ENCODE measurements at regions not wholly inside any gene's neighbourhood (a gene's known extent, or its start where the extent isn't known, plus 50 kb on each side); places are given as distances from the start of the nearest gene placed in this dataset.
A peak's percentile ranks its signal among the peaks of the same experiment; 100 is the strongest.

DNA sequence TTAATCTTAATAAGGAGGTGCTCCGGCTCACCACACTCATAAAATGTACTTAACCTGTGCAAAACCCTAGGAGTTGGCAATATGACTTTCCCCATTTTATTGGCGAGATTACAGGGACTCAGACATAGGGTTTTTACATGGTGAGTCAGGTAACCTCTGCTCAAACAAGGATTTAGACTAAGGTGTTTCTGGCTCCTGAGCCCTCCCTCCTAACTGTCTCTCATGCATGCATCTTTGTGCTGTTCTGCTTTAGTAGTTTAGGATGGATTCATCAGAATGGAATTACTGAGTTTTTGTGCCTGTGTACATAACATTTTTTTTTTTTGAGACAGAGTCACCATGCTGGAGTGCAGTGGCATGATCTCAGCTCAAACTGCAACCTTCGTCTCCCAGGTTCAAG is 993.3 kb upstream of the TMEM132C start:
- Histone ChIP-seq H3K4me2 (ENCODE audit: insufficient read depth, low read length) (peak overlapping the region; percentile 46), H3K27ac (ENCODE audit: low read depth, low read length) (peak overlapping the region; percentile 95), H2AFZ (ENCODE audit: low read length) (no peak overlapping the region), H3K4me3 (ENCODE audit: insufficient read depth, low read length) (no peak overlapping the region), H3K79me2 (ENCODE audit: insufficient read depth, low read length) (no peaks in the 10 kb centered on the region), H4K20me1 (ENCODE audit: insufficient read depth, low read length) (no peaks in the 10 kb centered on the region), H3K4me1 (ENCODE audit: insufficient read depth, low read length) (peaks cover 32% of the 10 kb centered on the region), H3K36me3 (ENCODE audit: insufficient read depth, low read length) (no peaks in the 10 kb centered on the region), H3K9me3 (ENCODE audit: low read depth, low read length) (no peaks in the 10 kb centered on the region), H3K27me3 (ENCODE audit: insufficient read depth, low read length) (no peaks in the 10 kb centered on the region)
- TF ChIP-seq, protein P1, sequence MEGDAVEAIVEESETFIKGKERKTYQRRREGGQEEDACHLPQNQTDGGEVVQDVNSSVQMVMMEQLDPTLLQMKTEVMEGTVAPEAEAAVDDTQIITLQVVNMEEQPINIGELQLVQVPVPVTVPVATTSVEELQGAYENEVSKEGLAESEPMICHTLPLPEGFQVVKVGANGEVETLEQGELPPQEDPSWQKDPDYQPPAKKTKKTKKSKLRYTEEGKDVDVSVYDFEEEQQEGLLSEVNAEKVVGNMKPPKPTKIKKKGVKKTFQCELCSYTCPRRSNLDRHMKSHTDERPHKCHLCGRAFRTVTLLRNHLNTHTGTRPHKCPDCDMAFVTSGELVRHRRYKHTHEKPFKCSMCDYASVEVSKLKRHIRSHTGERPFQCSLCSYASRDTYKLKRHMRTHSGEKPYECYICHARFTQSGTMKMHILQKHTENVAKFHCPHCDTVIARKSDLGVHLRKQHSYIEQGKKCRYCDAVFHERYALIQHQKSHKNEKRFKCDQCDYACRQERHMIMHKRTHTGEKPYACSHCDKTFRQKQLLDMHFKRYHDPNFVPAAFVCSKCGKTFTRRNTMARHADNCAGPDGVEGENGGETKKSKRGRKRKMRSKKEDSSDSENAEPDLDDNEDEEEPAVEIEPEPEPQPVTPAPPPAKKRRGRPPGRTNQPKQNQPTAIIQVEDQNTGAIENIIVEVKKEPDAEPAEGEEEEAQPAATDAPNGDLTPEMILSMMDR (IDR thresholded peaks at IDR 0.05; ENCODE audit: extremely low read depth, low read depth, low read length), result no peak
- no peak for DNase-seq (ENCODE audit: insufficient read length, low spot score, missing footprints)

DNA sequence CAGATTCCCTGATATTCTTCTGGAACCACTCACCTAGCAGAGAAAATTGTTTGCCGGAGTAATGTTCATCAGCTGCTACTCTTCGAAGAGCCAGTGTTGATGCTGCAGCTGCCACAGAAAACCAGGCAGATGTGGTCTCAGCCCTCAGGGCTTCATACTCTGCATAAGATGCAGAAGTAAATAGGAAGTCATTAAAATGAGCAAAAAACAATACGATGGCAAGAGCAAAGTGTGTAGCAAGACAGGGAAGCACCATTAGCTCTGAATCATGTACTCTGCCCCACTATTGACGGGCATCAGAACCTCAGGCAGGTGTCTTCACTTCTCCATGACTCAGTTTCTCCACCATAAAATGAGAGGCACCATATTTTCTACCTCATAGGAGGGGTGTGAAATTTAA is 991.6 kb upstream of the TMEM132C start:
- no peak for DNase-seq (ENCODE audit: insufficient read length, low spot score, missing footprints)
- no peaks in the 10 kb centered on the region for H3K9me3 ChIP-seq (ENCODE audit: low read depth, low read length)
- no peaks in the 10 kb centered on the region for H3K36me3 ChIP-seq (ENCODE audit: insufficient read depth, low read length)
- H3K4me2 ChIP-seq (ENCODE audit: insufficient read depth, low read length), result no peak overlapping the region
- H2AFZ ChIP-seq (ENCODE audit: low read length), result no peak overlapping the region
- H3K79me2 ChIP-seq (ENCODE audit: insufficient read depth, low read length), result no peaks in the 10 kb centered on the region
- no peak overlapping the region for H3K27ac ChIP-seq (ENCODE audit: low read depth, low read length)
- no peaks in the 10 kb centered on the region for H4K20me1 ChIP-seq (ENCODE audit: insufficient read depth, low read length)
- no peak overlapping the region for H3K4me3 ChIP-seq (ENCODE audit: insufficient read depth, low read length)
- TF ChIP-seq, protein P1 (IDR thresholded peaks at IDR 0.05; ENCODE audit: extremely low read depth, low read depth, low read length), result no peak
- H3K4me1 ChIP-seq (ENCODE audit: insufficient read depth, low read length), result peaks cover 35% of the 10 kb centered on the region
- no peaks in the 10 kb centered on the region for H3K27me3 ChIP-seq (ENCODE audit: insufficient read depth, low read length)

DNA sequence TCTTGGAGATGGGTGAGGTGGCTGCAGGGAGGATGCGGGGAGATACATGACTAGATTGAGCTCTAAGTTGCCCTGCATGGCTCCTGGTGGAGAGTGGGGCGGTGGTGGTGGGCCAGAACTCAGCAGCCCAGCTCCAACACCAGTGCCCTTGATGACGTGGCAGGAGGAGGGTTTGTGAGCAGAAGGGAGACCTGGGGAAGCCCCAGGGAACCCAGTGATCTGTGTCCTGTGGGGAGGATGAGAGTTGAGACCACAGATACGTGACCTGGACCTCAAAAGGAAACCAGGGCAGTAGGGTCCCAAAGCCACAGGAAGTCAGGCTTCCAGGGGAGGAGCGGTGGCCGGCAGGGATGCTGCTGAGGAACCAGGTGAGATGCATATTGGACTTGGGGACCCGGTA is 989.1 kb upstream of the TMEM132C start:
- TF ChIP-seq, protein P1 (IDR thresholded peaks at IDR 0.05; ENCODE audit: extremely low read depth, low read depth, low read length), result no peak
- Histone ChIP-seq H3K36me3 (ENCODE audit: insufficient read depth, low read length) (no peaks in the 10 kb centered on the region), H3K27me3 (ENCODE audit: insufficient read depth, low read length) (no peaks in the 10 kb centered on the region), H3K27ac (ENCODE audit: low read depth, low read length) (peak overlapping the region; percentile 64), H2AFZ (ENCODE audit: low read length) (no peak overlapping the region), H4K20me1 (ENCODE audit: insufficient read depth, low read length) (no peaks in the 10 kb centered on the region), H3K4me1 (ENCODE audit: insufficient read depth, low read length) (peaks cover 20% of the 10 kb centered on the region), H3K9me3 (ENCODE audit: low read depth, low read length) (no peaks in the 10 kb centered on the region), H3K79me2 (ENCODE audit: insufficient read depth, low read length) (no peaks in the 10 kb centered on the region), H3K4me3 (ENCODE audit: insufficient read depth, low read length) (no peak overlapping the region), H3K4me2 (ENCODE audit: insufficient read depth, low read length) (no peak overlapping the region)
- DNase-seq (ENCODE audit: insufficient read length, low spot score, missing footprints), result no peak

DNA sequence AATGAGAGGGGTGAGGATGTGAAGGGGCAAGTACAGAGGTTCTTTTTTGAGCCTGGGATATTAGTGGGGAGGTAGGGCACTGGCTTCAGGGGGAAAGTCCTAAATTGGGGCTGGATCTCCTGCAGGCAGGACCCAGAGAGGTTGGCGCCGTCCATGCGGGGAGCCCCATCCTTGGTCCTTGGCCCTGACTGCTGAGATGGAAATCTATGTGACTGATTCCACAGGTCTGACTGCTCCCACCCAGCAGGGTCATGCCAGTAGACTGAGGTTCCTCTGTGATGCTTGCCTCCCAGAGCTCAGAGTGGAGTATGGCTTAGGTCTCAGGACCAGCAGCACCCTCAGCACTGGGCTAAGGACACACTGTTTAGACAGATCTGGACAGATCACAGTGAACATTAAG is 988.6 kb upstream of the TMEM132C start:
- H3K27me3 ChIP-seq (ENCODE audit: insufficient read depth, low read length), result no peaks in the 10 kb centered on the region
- peaks cover 15% of the 10 kb centered on the region for H3K4me1 ChIP-seq (ENCODE audit: insufficient read depth, low read length)
- no peaks in the 10 kb centered on the region for H3K36me3 ChIP-seq (ENCODE audit: insufficient read depth, low read length)
- peak overlapping the region; percentile 80 for H2AFZ ChIP-seq (ENCODE audit: low read length)
- H3K27ac ChIP-seq (ENCODE audit: low read depth, low read length), result peak overlapping the region; percentile 64
- TF ChIP-seq, protein P1 (IDR thresholded peaks at IDR 0.05; ENCODE audit: extremely low read depth, low read depth, low read length), result no peak
- H3K79me2 ChIP-seq (ENCODE audit: insufficient read depth, low read length), result no peaks in the 10 kb centered on the region
- DNase-seq (ENCODE audit: insufficient read length, low spot score, missing footprints), result no peak
- no peaks in the 10 kb centered on the region for H3K9me3 ChIP-seq (ENCODE audit: low read depth, low read length)
- no peaks in the 10 kb centered on the region for H4K20me1 ChIP-seq (ENCODE audit: insufficient read depth, low read length)
- no peak overlapping the region for H3K4me3 ChIP-seq (ENCODE audit: insufficient read depth, low read length)
- H3K4me2 ChIP-seq (ENCODE audit: insufficient read depth, low read length), result no peak overlapping the region
